BE2C (cell line): ENCODE measurements at regions not wholly inside any gene's neighbourhood (a gene's known extent, or its start where the extent isn't known, plus 50 kb on each side); places are given as distances from the start of the nearest gene placed in this dataset.

Source experiments
- DNase-seq: peaks from one replicate; pipeline ENCODE4 v3.0.0-alpha.2; 2020
- H3K27me3 ChIP-seq: fragments of 250-450 bp; sonication (Bioruptor Pico); 2 replicates; pipeline ENCODE4 v1.5.1; 2020; ENCODE audit warnings: mild to moderate bottlenecking
- H3K36me3 ChIP-seq: fragments of 250-450 bp; sonication (Bioruptor Pico); 2 replicates; pipeline ENCODE4 v1.5.1; 2020; ENCODE audit warnings: mild to moderate bottlenecking
- H3K4me1 ChIP-seq: fragments of 250-450 bp; sonication (Bioruptor Pico); 2 replicates; pipeline ENCODE4 v1.5.1; 2020
- H3K4me3 ChIP-seq: 2 replicates; pipeline ENCODE4 v1.5.1; 2011; ENCODE audit warnings: low read depth, low read length
- H3K9me3 ChIP-seq: fragments of 250-450 bp; sonication (Bioruptor Pico); 2 replicates; pipeline ENCODE4 v1.5.1; 2020
- TF ChIP-seq, protein P1 (sequence below): IDR thresholded peaks from 2 replicates; pipeline ENCODE4 v1.5.1; 2012; ENCODE audit warnings: mild to moderate bottlenecking, low read depth, low read length

DNA sequence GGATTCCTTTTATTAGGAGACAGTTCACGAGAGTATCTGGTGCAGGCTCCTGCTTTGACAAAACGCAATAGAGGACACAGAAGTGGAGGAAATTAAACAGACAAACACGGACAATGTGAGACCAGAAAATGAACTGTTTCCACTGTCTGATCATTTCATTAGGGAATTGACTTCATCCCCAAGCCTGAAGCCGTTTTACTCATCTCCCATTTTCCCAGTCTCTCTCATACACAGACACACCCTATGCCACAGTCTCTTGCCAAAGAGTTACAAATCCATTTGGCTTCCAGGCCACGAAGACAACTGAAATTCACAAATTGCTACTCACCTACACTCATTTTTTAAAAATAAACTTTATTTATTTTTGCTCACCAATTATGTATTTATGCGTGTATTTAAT is 1087.8 kb upstream of the TMEM132C start:
- no peaks in the 10 kb centered on the region for H3K27me3 ChIP-seq
- no peaks in the 10 kb centered on the region for H3K9me3 ChIP-seq
- H3K4me1 ChIP-seq: no peaks in the 10 kb centered on the region
- no peak overlapping the region for H3K4me3 ChIP-seq
- TF ChIP-seq, protein P1, sequence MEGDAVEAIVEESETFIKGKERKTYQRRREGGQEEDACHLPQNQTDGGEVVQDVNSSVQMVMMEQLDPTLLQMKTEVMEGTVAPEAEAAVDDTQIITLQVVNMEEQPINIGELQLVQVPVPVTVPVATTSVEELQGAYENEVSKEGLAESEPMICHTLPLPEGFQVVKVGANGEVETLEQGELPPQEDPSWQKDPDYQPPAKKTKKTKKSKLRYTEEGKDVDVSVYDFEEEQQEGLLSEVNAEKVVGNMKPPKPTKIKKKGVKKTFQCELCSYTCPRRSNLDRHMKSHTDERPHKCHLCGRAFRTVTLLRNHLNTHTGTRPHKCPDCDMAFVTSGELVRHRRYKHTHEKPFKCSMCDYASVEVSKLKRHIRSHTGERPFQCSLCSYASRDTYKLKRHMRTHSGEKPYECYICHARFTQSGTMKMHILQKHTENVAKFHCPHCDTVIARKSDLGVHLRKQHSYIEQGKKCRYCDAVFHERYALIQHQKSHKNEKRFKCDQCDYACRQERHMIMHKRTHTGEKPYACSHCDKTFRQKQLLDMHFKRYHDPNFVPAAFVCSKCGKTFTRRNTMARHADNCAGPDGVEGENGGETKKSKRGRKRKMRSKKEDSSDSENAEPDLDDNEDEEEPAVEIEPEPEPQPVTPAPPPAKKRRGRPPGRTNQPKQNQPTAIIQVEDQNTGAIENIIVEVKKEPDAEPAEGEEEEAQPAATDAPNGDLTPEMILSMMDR: no peak
- DNase-seq: no peak
- no peaks in the 10 kb centered on the region for H3K36me3 ChIP-seq

DNA sequence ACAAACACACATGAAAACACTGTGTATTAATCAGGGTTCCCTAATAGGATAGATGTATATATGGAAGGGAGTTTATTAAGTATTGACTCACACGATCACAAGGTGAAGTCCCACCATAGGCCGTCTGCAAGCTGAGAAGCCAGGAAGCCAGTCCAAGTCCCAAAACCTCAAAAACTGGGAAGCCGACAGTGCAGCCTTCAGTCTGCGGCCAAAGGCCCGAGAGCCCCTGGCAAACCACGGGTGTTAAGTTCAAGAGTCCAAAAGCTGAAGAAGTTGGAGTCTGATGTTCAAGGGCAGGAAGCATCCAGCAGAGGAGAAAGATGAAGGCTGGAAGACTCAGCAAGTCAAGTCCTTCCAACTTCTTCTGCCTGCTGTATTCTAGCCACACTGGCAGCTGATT is 1085.0 kb upstream of the TMEM132C start:
- DNase-seq: no peak
- TF ChIP-seq, protein P1: no peak
- Histone ChIP-seq H3K36me3 (no peaks in the 10 kb centered on the region), H3K27me3 (no peaks in the 10 kb centered on the region), H3K9me3 (no peaks in the 10 kb centered on the region), H3K4me3 (no peak overlapping the region), H3K4me1 (no peaks in the 10 kb centered on the region)

DNA sequence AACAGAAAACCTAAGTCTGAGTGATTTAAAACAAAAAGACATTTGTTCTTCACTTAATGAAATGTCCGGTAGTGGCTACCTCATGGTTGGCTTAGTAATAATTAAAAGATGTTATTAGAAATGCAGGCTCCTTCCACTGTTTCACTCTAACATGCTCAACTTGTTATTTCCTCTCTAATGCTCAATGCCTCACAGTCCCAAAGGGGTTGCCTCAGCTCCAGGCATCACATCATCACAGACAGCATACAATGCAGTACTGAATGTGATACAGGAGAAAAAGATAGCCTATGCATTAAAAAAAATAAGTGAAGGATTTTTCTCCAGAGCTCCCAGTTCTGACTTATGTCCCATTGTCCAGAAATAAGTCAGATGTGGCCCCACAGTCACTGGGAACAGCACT is 1077.0 kb upstream of the TMEM132C start:
- Histone ChIP-seq H3K36me3 (no peaks in the 10 kb centered on the region), H3K4me3 (no peak overlapping the region), H3K9me3 (no peaks in the 10 kb centered on the region), H3K4me1 (no peaks in the 10 kb centered on the region), H3K27me3 (no peaks in the 10 kb centered on the region)
- TF ChIP-seq, protein P1: no peak
- no peak for DNase-seq

DNA sequence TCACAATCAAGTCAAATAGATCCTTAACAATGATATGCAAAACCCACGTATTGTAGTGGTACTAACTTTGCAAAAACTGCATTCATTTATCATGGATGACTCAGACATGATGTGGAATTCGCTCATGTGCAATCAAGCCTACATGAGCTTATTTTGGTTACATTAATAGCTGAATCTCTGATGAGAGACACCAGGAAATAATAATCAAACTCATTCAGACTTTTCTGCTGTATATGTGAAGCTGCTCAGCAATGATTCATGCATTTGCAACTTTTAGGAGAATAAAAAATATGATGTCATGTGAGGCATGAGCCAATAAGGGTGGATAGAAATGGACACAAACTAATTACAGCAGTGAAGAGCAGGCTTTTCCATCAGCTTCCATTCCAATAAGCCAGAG is 1075.8 kb upstream of the TMEM132C start:
- DNase-seq: no peak
- Histone ChIP-seq H3K4me3 (no peak overlapping the region), H3K36me3 (no peaks in the 10 kb centered on the region), H3K9me3 (no peaks in the 10 kb centered on the region), H3K27me3 (no peaks in the 10 kb centered on the region), H3K4me1 (no peaks in the 10 kb centered on the region)
- TF ChIP-seq, protein P1: no peak

DNA sequence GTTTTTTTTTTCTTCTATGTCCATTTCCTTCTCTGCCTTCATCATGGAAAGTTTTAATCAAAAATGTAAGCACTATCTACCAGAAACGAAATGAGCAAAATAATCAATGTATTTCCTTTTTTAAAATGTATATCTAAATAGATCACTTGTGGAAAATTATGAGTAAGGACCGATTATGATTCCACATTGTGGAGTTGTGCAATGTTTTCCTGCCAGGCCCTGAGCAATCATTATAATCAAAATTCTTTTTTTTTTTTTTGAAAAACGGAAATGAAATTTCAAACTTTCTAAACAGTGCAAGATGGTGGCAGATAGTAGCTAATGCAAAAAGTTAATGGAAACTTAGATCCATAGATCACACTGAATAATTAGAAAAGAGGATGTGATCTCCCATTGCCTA is 1074.6 kb upstream of the TMEM132C start:
- Histone ChIP-seq H3K36me3 (no peaks in the 10 kb centered on the region), H3K27me3 (no peaks in the 10 kb centered on the region), H3K4me3 (no peak overlapping the region), H3K4me1 (no peaks in the 10 kb centered on the region), H3K9me3 (no peaks in the 10 kb centered on the region)
- TF ChIP-seq, protein P1: no peak
- DNase-seq: no peak

DNA sequence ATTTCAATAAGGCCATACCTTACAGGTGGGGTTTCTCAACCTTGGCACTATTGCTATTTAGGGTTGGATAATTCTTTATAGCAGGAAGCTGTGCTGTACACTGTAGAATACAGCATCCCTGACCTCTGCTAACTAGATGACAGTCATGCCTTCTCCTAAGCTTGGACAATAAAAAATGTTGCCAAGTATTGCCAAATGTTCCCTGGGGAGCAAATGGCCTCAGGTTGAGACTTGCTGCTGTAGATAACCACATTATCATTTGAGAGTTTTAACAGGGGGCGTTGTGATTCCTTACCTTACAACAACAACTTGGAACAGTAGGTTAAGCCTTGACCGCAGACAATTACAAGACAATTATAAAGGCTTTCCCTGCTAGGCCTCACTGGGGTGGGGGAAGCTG is 1073.6 kb upstream of the TMEM132C start:
- TF ChIP-seq, protein P1: no peak
- no peak for DNase-seq
- H3K4me1 ChIP-seq: no peaks in the 10 kb centered on the region
- no peaks in the 10 kb centered on the region for H3K36me3 ChIP-seq
- no peaks in the 10 kb centered on the region for H3K9me3 ChIP-seq
- no peak overlapping the region for H3K4me3 ChIP-seq
- no peaks in the 10 kb centered on the region for H3K27me3 ChIP-seq
